HG02798 (cell line): ENCODE measurements at regions not wholly inside any gene's neighbourhood (a gene's known extent, or its start where the extent isn't known, plus 50 kb on each side); places are given as distances from the start of the nearest gene placed in this dataset.
A peak's percentile ranks its signal among the peaks of the same experiment; 100 is the strongest.
"Not testable (repeated sequence)": the region's sequence is repeated elsewhere in the genome, so short reads cannot be mapped to it uniquely, and the experiment has no call there.

ENCODE experiments used
- ATAC-seq: cut with Tn5 transposase; IDR thresholded peaks from one replicate; pipeline ENCODE4 v1.9.1; 2021; ENCODE audit warnings: mild to moderate bottlenecking; ENCODE audit not compliant: unreplicated experiment, poor library complexity

DNA sequence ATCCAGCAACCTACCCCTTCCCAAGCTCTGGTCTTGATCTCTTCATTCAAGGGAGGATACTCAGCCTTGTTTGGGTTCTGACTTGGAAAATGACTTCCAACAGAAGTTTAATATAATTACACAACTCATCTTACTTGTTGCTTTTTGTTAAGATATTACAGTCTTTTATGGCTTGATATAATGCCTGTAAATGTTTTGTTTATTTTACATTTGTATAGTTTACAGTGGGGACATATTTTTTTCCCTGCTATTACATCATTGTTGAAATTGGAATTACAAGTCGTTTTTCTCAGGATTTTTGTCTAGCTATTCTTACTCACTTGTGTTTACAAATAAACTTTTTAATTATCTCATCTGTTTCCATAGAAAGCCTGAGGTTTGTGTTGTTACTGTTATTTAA lies 436.0 kb downstream of the CNTNAP4 start:
- ATAC-seq = no peak

DNA sequence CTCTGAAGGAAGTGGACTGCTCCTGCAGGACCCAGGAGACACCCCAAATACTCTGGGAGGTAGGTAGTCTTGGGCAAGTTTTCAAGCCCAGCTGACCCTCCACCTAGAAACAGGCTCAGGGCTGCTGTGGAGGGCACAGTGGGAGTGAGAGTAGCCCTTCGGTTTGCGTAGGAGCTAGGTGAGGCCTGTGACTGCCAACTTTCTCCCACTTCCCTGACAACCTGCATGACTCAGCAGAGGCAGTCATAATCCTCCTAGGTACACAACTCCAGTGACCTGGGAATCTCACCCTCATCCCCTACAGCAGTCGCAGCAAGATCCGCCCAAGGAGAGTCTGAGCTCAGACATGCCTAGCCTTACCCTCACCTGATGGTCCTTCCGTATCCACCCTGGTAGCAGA lies 439.1 kb downstream of the CNTNAP4 start:
- not testable (repeated sequence) for ATAC-seq

DNA sequence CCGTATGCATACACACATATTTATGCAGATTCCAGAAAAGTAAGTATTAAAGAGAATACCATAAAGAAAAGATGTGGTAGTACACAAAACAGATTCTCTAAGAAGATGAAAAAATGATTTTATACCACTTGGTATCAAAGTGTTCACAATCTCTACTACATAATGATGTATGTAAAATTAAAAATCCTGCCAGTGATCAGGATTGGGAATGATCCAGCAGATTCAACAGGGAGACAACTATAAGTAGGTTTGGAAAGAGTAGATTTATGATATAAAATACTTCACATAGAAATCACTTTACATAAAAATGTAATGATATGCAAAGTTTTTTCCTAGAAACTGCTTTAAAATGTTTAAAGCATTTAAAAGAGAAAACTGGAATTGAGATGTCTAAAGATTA lies 447.0 kb downstream of the CNTNAP4 start:
- ATAC-seq = no peak

DNA sequence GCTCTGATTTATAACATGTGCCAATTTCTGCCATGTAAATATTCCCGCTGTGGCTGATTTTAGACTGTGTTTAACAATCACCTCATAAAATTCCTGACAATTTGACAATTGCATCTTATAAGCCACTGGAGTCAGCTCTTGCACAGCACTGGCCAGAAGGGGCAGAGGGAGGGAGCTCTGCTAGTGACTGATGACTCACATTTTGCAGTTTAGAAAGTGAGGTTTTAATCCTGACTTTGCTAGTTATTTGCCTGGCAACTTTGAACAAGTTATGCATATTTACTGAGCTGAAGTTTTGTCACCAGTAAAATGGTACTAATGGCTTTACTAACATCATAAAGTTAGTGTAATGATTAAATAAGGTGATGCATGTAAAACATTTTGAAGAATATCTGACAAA lies 452.3 kb downstream of the CNTNAP4 start:
- ATAC-seq = no peak

DNA sequence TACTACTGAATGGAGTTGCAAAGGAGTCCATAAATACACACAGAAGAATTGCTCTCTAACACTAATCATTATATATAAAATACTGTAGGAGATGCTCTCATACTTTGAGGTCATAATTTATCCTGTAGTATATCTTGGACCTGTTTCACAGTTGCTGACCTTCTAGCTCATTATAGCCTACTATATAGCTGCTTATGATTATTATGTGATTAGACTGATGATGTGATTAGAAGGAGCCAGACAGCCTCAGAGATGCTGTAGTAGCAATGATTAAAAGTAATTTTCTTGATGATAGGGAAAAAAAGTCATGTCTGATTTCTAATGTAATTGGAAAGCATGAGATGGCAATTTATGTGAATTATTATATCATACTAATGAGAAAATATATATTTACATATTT lies 455.7 kb downstream of the CNTNAP4 start:
- ATAC-seq = no peak

DNA sequence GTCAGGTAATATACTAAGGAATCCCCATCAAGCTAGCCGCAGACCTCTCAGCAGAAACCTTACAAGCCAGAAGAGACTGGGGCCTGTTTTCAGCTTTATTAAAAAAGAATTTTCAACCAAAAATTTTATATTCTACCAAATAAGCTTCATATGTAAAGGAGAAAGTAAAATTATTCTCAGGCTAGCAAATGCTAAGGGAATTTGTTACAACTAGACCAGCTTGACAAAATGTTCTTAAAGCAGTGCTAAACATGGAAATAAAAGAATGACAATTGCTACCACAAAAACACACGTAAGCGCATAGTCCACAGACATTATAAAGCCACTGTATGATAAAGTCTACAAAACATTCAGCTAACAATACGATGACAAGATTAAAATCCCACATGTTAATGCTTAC lies 449.4 kb upstream of the MON1B start:
- ATAC-seq = no peak

DNA sequence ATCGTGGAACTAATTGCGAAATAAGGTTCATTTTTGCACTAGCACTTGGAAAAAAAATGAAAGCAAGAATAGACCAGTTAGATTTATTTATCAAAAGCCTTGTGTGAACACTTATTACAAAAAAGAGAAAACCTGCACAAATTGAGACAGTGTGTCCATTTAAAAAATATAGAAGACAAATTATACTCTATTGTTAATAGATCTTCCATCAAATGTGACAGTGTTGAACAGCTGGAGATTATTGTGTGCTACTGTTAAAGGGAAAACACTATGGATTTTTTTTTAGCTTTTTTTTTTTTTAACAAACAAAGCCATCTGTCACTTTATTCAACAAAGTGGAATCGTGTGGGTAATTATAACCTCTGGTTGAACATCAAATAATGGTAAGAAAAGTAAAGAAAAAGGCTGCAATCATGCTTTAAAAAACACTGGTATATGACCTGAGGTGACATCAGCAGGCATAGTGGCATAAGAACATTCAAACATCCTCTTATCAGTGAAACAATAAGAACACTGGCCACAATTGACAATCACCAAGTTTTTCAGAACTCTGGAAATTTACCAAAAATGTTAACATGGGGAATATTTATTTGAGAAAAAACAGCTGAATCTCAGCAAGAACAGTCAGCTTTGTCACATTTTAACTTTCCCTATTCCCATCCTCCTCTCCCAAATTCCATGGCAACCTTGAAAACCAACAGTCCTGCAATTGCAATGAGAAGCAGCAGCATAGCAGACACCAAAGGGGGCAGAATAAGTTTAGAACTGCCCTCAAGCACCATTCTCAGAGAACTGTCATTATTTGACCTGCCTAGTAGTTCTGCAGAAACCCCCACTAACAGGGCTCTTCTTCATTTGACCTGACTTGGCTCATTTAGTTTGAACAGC lies 442.3 kb upstream of the MON1B start:
- ATAC-seq = no peak

DNA sequence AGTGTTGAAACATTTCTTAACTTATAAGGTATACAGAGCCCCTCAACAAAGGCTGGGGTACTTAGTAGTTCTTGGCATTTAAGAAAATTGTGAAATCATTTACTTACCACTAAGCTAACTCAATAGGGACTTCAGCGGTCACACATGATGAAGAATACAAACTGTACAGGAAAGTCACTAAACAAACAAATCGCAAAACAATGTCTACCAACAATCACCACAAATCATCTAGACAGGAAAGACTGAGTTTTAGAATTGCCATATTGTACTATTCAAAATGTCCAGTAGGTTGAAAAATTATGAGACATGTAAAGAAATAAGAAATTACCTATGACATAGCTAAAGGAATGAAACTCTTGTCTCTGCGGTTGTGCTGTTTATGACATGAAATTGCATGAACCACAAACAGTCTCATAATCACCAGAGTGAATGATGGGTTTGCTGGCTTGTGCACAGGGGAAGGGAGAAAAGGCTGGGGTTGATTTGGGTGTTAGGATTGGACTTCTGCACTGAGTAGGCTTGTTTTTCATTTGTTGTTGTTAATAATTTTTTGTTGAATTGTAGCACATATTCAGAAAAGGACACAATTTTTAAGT lies 441.1 kb upstream of the MON1B start:
- no peak for ATAC-seq

DNA sequence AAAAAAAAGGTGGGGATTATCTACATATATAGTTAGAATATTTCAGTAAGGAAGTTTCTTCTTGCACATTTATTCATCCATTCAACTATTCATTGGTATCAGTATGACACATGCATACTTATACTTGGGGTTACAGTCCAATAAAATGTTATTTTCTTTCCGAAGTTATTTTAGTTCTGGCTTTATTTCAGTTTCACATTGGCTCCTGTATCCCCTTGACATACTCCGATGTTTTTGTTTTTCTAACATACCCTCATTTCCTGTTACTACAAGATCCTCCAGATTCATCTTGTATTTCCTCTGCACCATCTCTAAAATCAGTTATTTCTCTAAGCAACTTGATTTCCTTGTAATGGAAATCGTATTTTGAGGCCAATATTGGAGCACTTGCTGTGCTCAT lies 435.5 kb upstream of the MON1B start:
- ATAC-seq = no peak

DNA sequence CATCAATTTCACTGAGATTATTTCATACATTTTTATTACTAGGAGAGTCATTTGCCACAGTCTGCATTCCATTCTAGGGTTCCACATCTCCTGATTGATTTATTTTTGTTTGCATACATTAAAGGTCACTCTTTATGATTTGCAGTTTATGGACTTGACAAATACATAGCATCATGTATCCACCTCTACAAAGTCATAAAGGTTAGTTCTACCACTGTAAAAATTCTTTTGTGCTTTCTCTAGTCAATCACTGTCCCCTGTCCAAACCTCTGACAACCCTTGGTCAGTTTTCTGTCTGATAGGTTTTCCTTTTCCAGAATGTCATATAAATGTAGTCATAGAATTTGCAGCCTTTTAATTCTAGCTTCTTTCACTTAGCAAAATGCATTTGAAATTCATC lies 434.6 kb upstream of the MON1B start:
- no peak for ATAC-seq

DNA sequence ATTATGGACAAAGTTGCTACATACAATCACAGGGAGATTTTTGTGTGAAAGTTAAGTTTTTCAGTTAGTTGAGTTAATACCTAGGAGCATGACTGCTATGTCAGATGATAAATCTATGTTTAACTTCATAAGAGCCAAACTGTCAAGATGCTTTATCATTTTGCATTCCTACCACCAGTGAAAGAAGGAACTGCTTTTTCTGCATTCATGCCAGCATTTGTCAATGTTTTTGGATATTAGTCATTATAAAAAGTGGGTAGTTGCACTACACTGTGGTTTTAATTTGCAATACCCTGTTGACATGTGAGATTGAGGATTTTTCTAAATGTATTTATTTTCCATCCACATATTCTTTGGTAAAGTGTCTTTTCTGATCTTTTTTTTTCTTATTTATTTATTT lies 434.0 kb upstream of the MON1B start:
- ATAC-seq = no peak

DNA sequence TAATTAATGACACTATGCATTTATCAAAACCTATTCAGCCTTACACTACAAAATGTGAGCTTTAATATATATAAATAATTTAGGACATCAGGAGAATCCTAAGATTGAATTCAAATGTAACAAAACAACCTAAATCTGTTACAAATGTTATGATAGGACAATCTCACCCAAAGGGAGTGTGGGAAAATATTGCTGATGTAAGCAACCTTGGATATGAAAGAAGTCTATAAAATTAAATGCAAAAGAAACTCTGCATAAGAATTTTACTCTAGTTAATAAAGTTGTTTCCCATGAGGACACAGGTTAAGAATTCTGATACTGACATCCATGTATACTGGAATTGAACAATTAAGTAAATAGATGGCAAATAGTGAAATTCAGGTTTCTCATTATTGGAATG lies 424.5 kb upstream of the MON1B start:
- ATAC-seq = no peak

DNA sequence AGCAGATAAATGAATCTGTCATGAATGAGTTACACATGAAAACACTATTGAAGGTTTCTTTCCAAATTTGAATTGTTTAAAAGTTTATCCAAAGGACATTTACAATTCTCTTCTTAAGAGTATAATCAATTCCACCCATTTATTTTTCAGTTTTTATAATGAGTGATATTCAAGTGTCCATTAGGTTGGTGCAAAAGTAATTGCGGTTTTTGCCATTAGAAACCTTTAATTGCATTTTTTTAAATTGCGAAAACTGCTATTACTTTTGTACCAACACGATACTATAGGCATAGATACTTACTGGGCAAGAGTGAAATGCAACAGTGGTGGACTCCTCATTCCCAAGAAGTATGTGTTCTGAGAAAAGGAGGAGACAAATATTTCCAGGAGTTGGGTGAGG lies 422.7 kb upstream of the MON1B start:
- no peak for ATAC-seq

DNA sequence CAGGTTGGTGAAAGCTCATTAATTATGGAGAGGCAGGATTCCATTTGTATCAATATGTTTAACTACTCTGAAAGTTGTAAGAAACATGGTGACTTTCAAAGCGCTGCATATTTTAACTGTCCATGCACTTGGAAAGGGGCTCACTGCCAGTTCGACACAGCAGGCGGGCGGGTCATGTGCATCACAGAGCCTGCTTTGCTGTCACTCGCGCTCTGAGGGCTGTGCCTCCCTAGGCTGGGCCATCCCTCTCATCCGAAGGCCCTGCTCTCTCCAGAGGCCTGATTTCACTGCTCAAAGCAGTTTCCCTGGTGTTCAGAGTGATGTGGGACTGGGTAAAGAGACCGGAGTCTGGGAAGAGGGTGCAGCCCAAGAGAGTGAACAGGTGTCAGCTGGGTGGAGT lies 422.0 kb upstream of the MON1B start:
- no peak for ATAC-seq

DNA sequence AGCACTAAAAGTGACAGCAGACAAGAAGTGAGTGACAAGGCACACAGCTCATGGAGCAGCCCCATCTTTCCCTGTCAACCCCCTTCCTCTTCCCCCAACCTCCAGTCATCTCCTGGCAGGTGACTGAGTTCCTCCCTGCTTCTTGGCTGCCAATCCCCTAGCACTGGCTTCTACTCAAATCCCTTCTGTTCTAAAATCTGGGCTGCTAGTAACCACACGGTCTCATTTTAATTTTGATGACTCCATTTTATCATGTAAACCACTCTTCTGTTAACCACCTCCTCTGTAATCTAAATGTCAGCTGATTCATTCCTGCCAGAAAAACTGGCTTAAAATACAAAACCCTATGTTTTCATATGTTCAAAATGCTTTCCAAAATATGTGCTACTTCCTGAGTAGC lies 419.8 kb upstream of the MON1B start:
- no peak for ATAC-seq

DNA sequence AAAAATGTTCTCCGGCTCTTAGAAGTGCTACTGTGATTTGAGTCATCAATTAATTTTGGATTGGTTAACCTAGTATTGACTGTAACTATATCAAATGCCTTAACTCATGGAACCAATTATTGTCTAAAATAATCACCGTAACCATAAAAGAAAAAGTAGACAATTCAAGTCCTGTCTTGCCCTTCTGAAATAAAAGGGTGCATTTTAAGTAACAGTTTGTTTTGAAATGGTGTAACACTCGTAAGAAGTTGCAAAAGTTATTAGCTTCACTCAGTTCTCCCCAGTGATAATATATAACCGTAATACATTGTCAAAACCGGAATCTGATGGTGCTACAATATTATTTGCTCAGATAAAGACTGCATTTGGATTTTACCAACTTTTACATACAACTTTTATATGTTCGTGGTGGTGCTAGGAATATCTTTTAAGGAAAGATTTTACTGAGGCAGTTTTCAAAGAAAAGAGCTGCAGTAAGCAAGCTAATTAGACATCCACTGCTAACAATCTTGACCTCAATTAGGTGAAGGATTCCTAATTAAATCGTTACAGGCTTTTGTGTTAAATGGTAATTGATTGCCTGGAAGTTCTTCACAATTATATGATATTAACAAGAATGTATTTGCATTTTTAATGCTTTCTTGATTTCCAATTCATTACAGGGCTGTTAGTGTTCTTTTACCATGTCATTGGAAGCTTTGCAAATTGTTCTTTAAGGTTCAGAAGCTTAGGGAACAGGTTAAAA lies 413.1 kb upstream of the MON1B start:
- ATAC-seq = no peak

DNA sequence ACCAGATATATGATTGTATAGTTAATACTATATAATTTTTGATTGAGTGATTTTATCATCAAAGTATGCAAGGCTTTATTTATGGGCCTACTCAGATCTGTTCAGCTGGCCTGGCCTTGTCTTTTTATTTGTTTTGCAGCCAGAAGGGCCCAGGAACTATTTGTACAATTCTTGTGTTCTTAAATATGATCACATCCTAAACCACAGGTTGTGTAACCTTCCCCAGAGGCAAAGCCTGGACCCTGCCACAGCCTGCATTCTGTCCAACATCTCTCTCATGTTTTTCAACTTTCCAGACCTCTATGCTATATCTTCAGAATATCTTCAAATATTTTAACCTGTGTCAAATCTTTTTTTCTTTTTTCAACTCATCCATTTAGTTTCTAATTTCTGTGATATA lies 410.4 kb upstream of the MON1B start:
- no peak for ATAC-seq

DNA sequence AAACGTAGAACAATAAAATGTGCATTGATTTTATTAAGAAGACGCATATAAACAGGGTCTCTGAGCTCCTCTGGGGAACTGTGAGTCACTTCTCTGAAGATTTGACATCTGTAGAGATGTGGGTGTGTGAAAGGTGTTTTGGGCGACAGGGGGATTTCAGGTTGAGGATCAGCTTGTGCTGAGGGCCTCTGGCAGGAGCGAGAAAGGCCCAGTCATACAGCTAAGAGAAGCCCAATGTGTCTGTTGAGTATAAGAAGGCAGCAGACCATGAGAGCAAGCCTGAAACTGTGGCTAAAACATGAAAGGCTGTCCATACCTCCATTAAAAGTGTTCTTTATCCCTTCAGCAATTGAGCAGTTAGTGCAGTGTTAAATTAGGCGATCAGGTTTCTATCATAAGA lies 406.5 kb upstream of the MON1B start:
- ATAC-seq = peak; percentile 58

DNA sequence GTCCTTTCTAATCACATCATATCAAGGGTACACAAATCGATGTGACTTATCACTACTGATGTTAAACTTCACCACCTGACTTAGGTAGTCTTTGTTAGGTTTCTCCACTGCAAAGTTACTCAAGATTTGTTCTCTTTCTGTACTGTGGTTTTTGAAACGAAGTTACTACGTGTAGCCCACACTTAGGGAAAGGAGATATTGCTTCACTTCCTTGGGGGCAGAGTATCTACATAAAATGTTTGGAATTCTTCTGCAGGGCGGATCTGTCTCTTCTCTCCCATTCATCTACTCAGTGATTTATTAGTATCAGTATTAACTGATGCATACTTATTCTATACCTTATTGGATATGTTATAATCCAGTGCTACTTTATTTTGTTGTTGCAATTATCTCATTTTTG lies 403.6 kb upstream of the MON1B start:
- ATAC-seq = no peak

DNA sequence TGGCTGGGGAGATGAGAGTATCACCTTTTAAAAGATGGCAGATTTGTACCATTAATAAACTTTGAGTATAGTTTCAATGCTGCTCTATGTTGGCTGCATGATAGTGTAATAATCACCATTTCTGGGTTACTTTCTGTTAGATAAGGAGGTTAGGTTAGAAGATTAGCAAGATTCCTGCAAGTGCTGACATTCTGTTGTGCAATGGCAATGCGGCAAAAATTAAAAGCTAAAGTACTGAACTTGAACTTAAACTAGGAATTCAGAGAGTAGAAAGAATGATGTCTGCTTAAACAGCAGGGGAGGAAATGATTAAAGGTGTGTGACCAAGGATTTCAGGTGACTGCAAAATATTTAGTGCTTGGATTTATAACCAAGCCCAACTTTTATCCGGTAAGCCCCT lies 399.8 kb upstream of the MON1B start:
- no peak for ATAC-seq

DNA sequence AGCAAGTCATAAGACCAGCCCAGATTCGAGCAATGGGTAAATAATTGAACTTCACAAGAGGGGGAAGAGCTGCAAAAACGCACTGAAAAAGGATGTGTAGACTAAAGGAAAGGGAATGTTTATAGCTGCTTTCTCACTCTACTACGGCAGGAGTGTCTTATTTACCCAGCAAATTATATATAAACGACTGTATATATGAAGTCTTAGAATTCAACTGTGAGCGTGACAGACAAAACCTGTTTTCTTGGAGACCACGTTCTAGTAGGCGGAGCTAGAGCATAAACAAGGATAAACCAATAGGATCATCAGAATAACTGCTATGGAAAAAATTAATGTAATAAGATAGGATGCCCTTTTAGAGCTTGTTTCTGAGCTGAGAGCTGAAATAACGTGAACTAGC lies 394.6 kb upstream of the MON1B start:
- ATAC-seq = no peak
